A549 (cell line): ENCODE measurements at regions not wholly inside any gene's neighbourhood (a gene's known extent, or its start where the extent isn't known, plus 50 kb on each side); places are given as distances from the start of the nearest gene placed in this dataset.

Source experiments
- CBX8 ChIP-seq: fragments of 200-600 bp; sonication (generic); IDR thresholded peaks from 2 replicates; pipeline ENCODE4 v1.6.1; 2016
- CEBPB ChIP-seq, 2 experiments: fragments of >200 bp in 1 of 2; sonication (Bioruptor Twin) in 1 of 2; formaldehyde crosslinking in 1 of 2; IDR thresholded peaks; 2 replicates each; pipeline ENCODE4 v1.6.1; 2012 to 2016
- CTCF ChIP-seq: fragments of >200 bp; sonication (Bioruptor Twin); formaldehyde crosslinking; IDR thresholded peaks from 3 replicates; pipeline ENCODE4 v1.5.1; 2016
- E2F6 ChIP-seq: IDR thresholded peaks from 2 replicates; pipeline ENCODE4 v1.6.1; 2012; ENCODE audit warnings: low read depth, borderline replicate concordance
- ELK1 ChIP-seq: fragments of 150-350 bp; IDR thresholded peaks from 2 replicates; pipeline ENCODE4 v1.6.1; 2014; ENCODE audit warnings: low read depth, mild to moderate bottlenecking, low read length
- EP300 ChIP-seq, 2 experiments: fragments of >200 bp; sonication (Bioruptor Twin); formaldehyde crosslinking; IDR thresholded peaks; 2 replicates in 1 of 2; 3 replicates in 1 of 2; pipeline ENCODE4 v1.6.1; 2016 to 2017
- ESRRA ChIP-seq: fragments of 150-350 bp; IDR thresholded peaks from 2 replicates; pipeline ENCODE4 v1.6.1; 2014; ENCODE audit warnings: mild to moderate bottlenecking, low read length, borderline replicate concordance
- HMGXB4 ChIP-seq: fragments of 250-450 bp; sonication (Bioruptor Pico); IDR thresholded peaks from 2 replicates; pipeline ENCODE4 v1.5.0; 2021; ENCODE audit warnings: mild to moderate bottlenecking, moderate library complexity, borderline replicate concordance
- NFE2L2 ChIP-seq: fragments of 150-350 bp; conservative IDR thresholded peaks from 2 replicates; pipeline ENCODE4 v1.6.1; 2014; ENCODE audit warnings: low read length
- PBX3 ChIP-seq: IDR thresholded peaks from 2 replicates; pipeline ENCODE4 v1.6.1; 2012
- POLR2A ChIP-seq: IDR thresholded peaks from 2 replicates; pipeline ENCODE4 v1.6.1; 2012; ENCODE audit warnings: mild to moderate bottlenecking, low read length
- RAD21 ChIP-seq, 2 experiments: fragments of >200 bp in 1 of 2; sonication (Bioruptor Twin) in 1 of 2; formaldehyde crosslinking in 1 of 2; IDR thresholded peaks in 1 of 2; conservative IDR thresholded peaks in 1 of 2; 2 replicates in 1 of 2; 3 replicates in 1 of 2; pipeline ENCODE4 v1.6.1; 2012 to 2018; ENCODE audit warnings: inconsistent platforms in 1 of 2
- TFCP2L1 ChIP-seq: fragments of 250-450 bp; sonication (Bioruptor Pico); IDR thresholded peaks from 2 replicates; pipeline ENCODE4 v1.5.0; 2021; ENCODE audit warnings: mild to moderate bottlenecking
- TP53 ChIP-seq: fragments of 250-450 bp; sonication (Bioruptor Pico); IDR thresholded peaks from 2 replicates; pipeline ENCODE4 v1.5.0; 2021; ENCODE audit warnings: mild to moderate bottlenecking, moderate library complexity

- TF ChIP-seq CTCF (no peak), RAD21 (conservative IDR thresholded peaks at IDR 0.05 in 1 of 2, IDR thresholded peaks at IDR 0.05 in 1 of 2) (no peak), EP300 (IDR thresholded peaks at IDR 0.05) (no peak), POLR2A (no peak), E2F6 (no peak), ELK1 (no peak), CBX8 (no peak), ESRRA (no peak), HMGXB4 (CRISPR knock-in tag) (no peak), NFE2L2 (no peak), TP53 (CRISPR knock-in tag) (no peak), PBX3 (no peak), TFCP2L1 (no peak), CEBPB (IDR thresholded peaks at IDR 0.05) (no peak)
Observed at GRCh38 chr21:17929510-17929909, 110.4 kb upstream of the C21orf91 start.
